Umbilical cord (tissue), 1 donor: ENCODE measurements at regions not wholly inside any gene's neighbourhood (a gene's known extent, or its start where the extent isn't known, plus 50 kb on each side); places are given as distances from the start of the nearest gene placed in this dataset.
"Not testable (repeated sequence)": the region's sequence is repeated elsewhere in the genome, so short reads cannot be mapped to it uniquely, and the experiment has no call there.

Experiments used
- DNase-seq: peaks from one replicate; pipeline ENCODE4 v3.0.0-alpha.2; 2015; ENCODE audit warnings: low spot score

- DNase-seq: no peak
Measured at GRCh38 chr13:44848920-44849676, 140.2 kb downstream of the NUFIP1 start.

DNA sequence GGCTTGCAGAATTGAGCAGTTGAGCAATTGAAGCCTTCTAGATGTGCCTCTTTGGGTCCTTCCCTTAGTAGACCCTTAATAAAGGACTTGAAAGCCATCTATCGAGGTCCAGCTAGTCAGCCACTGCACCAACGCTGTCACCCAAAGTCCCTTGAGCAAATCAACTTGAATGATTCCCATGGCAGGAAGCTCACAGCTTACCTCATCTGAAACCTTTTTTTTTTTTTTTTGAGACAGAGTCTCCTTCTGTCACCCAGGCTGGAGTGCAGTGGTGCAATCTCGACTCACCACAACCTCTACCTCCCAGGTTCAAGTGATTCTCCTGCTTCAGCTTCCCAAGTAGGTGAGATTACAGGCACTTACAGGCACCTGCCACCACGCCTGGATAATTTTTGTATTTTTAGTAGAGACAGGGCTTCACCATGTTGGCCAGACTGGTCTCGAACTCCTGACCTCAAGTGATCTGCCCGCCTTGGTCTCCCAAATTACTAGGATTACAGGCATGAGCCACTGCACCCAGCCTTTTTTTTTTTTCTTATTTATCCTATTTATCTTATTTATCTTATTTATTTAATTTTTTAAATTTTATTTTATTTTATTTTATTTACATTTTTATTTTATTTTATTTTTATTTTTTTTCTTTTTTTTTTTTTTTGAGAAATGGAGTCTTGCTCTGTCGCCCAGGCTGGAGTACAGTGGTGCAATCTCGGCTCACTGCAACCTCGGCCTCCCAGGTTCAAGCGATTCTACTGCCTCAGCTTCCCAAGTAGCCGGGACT lies 143.8 kb downstream of the NUFIP1 start:
- DNase-seq: not testable (repeated sequence)

DNA sequence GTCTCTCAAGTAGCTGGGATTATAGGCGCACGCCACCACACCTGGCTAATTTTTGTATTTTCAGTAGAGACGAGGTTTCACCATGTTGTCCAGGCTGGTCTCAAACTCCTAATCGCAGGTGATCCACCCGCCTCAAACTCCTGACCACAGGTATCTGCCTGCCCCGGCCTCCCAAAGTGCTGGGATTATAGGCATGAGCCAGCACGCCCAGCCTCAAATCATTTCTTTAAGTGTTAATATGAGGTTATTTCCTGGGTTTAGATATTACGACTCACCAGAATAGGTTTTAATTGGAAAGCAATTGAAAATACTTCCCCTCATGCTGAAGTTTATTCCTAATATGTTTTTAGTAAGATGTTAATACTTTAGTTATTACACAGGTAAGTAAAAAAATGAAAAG lies 144.5 kb downstream of the NUFIP1 start:
- no peak for DNase-seq

DNA sequence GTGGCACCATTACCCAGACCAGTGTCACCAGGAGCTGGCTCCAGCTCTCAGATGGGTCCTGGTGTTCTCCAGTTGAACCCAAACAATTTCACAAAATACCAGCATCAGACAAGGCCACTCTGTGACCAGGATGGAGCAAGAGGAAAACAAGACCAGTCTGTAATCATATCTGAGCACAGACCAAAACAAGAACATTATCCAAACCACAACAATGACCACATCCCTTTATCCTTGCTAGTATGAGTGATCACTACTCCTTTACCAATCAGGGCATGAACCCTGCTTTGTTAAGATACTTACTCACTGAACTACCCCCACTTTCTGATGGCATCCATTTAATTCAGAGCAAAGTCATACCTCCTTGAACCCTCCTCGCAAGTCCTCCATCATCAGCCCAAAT lies 145.9 kb downstream of the NUFIP1 start:
- DNase-seq: no peak

DNA sequence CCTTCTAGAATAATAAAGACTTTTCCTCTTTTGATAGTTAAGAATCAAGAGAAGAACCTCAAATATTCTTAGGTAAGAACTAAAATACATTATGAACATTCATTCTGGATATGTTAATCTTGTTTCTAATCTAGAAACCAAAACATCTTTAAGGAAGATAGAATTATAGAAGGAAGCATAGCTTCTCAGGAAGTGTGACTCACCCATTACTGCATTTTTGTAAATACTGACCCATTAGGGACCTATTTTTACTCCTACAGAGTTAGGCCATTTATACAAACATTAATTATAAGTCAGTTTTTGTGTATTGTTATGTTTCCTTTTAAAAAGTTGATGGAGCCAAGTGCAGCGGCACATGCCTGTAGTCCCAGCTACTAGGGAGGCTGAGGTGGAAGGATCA lies 147.1 kb downstream of the NUFIP1 start:
- no peak for DNase-seq

- peak; percentile 19 for DNase-seq
Measured at GRCh38 chr13:44840131-44840530, 149.1 kb downstream of the NUFIP1 start.

- DNase-seq: no peak
Measured at GRCh38 chr13:44837250-44837649, 152.0 kb downstream of the NUFIP1 start.

DNA sequence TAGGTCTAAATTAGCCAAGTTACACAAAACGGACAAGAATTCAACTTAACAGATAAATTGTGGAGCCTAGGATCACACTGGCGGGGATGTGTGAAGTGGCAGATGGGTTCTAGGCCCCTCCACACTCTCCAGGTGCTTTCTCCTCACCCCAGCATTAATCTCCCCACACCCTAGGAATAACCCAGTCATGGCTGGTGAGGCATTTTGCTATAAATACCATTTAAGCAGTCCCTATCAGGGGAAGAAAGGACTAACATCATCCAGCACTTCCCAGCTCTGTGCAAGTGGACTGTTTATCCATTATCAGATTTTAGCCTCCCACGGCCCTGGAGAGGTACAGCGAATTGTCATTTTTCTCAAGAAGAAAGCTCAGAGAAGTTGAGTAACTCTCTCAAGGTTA lies 154.9 kb downstream of the NUFIP1 start:
- DNase-seq: no peak

- no peak for DNase-seq
Measured at GRCh38 chr13:44833626-44834025, 155.6 kb downstream of the NUFIP1 start.

DNA sequence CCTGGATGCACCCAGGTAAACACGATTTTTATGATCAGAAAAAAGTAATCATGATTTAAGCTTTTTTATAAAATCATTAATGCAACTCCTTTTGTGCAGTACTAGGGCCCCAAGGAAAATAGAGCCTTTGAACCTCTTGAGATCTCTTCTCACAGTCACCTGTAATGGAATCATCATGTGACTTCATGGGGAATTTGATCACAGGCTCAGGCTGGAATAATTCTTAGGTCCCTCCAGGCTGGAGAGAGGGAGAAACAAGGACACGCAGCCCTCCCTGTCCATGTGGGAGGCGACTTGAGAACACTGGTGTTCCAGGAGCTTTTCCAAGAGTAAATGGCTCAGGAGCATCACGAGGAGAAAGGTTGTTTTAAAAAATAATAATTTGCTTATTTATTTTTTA lies 156.1 kb downstream of the NUFIP1 start:
- no peak for DNase-seq

DNA sequence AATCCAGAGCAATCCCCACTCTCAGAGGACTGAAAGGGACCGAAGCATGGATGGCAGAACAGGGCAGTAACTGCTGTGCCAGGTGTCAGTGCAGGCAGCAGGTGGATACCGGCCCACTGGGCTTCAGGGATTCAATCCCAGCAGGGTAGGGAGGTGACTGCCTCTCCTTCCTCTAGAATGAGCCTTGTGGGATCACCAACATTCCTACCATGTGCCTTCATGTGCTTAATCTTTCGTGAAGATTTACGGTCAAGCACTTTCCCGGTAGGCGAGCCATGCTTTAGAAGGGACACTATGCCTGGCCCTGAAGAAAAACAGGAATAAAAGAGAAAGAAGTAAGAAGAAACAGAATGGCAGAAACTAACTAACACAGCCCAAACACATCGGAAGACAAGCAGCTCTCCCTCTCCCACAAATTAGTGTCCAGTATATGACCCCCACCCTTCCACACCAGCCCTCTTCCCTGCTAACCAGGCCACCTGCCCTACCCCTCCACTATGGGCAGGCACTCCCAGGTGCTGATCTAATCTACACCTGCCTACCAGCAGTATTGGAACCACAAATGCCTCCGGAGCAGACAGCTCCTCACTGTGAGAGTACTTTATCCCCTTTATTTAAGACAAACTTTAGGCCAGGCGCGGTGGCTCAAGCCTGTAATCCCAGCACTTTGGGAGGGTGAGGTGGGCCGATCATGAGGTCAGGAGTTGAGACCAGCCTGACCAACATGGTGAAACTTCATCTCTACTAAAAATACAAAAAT lies 162.5 kb downstream of the NUFIP1 start:
- no peak for DNase-seq

GRCh38 chr13:44825953-44826352 lies 163.3 kb downstream of the NUFIP1 start:
- DNase-seq: no peak

DNA sequence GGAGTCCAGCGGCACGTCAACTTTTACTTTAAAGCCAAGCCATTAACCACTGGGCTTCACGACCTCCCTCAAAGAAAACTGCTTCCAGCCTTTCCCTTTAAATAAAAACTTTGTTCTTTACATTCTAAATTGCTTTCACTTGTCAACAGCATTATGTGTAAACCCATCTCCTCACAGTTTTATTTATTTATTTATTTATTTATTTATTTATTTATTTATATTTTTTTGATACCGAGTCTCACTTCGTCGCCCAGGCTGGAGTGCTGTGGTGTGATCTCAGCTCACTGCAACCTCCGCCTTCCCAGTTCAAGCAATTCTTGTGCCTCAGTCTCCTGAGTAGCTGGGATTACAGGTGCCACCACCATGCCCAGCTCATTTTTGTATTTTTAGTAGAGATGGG lies 165.7 kb downstream of the NUFIP1 start:
- DNase-seq: not testable (repeated sequence)

DNA sequence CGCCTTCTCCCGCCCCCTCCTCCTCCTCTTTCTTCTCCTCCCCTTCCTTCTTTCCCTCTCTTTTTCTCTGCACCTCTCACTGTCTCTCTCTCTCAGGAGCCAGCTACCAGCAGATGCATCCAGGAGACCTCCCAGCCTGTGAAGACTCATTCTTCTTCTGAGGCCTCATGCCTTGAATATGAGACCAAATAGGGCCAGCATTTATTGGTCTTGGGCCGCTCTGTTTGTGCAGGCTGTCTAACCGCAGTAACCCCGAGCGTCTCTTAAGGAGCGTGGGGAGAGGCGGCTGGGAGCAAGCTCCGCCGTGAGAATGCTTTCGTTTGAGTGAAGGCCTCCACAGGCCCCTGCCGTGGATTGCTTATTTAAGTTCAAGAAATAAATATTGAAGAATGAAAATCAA lies 167.0 kb downstream of the NUFIP1 start:
- DNase-seq: no peak

GRCh38 chr13:44819772-44820171 lies 169.5 kb downstream of the NUFIP1 start:
- no peak for DNase-seq

GRCh38 chr13:44819245-44819644 lies 170.0 kb downstream of the NUFIP1 start:
- DNase-seq: no peak

DNA sequence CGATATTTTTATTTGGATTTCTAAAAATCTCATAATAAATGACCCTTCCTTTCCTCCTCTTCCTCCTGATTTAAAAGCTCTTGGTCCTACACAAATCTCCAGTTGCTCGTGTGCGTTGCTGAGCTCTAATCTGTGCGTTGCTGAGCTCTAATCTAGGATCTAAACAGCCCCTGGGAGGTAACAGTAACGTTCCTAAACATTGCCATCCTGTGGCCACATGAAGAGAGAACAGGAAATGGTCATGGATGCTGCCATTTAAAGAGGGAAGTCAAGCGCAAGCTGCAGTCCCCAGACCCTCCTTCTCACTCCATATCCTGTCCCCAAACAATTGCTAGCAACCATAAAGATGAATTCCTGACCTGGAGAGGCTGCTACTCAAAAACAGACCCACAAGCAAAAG lies 170.8 kb downstream of the NUFIP1 start:
- DNase-seq: no peak

GRCh38 chr13:44818016-44818415 lies 171.3 kb downstream of the NUFIP1 start:
- DNase-seq: no peak

DNA sequence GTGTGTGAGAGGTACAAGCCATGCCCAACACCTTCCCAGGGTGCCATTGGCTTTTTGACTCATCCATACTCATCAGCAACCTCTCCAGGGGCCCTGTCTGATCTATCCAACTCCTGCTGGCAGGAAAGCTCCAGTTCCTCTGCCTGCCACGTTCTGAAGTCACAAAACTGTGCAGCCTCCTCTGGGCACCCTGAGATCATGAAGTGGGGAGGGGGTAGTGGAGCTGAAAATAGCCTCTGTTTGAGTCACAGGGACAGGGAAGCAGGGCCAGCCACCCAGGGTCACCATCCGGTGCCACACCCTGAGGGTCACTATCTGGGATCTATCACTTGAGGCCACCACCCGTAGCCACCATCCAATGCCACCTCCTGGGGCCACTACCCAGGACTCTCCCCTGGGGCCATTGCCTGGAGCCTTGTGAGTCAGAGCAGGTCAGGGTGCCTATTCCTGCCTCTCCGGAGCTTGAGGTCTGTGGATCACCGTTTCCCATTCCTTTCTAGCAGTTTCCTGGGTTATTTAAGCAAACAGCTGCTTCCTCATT lies 172.1 kb downstream of the NUFIP1 start:
- no peak for DNase-seq

DNA sequence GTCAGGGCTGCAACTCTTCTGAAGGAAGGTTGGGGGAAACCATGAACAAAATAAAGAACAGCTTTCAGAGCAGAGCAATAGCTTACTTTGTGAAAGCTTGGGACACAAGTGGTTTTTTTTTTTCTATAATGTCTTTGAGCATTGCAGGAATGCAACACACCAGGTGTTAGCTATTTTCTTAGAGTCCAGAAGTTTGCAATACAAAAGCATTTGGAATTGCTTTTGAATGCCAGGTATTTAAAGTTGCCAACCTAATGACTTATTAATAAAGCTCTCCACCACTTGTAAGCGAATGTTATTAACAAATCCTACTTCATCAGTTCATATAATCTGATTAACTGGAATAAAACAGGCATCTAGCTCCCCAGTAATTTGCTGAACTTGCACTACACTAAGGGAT lies 172.6 kb downstream of the NUFIP1 start:
- DNase-seq: no peak

DNA sequence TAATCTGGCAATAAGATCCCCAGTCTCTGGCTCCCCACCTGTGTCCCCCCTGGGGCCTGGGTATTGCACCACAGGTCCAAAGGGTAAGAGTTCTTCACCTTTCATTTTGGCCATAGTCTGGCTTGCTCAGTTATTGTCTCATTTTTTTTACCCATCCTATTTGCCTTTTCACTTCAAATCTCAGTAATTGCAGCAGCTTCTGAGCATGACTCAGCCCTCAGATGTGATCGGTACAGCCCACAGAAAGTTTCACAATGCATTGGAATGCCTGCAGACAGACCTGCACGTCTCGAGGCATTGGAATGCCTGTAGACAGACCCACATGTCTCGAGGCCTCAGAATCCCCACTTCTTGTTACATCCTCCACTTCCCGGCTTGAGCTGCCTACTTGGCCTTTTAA lies 173.6 kb downstream of the NUFIP1 start:
- peak; percentile 88 for DNase-seq

- no peak for DNase-seq
Measured at GRCh38 chr13:44814836-44815235, 174.4 kb downstream of the NUFIP1 start.
